Astrocyte of the spinal cord (primary cell): ENCODE measurements at regions not wholly inside any gene's neighbourhood (a gene's known extent, or its start where the extent isn't known, plus 50 kb on each side); places are given as distances from the start of the nearest gene placed in this dataset.

ENCODE experiments used
- DNase-seq: peaks from one replicate; pipeline ENCODE4 v3.0.0; 2011; ENCODE audit warnings: low read depth, low spot score
- H3K4me3 ChIP-seq: 2 replicates; pipeline ENCODE4 v1.5.1; 2011; ENCODE audit warnings: low read depth, mild to moderate bottlenecking, low read length, moderate library complexity
- in situ Hi-C: cut with HindIII; loops from 2 replicates; pipeline ENCODE4 v1.10.0; 2017; ENCODE audit warnings: low sequenced_read_pairs
- TF ChIP-seq, protein P1 (sequence below): IDR thresholded peaks from 2 replicates; pipeline ENCODE4 v1.5.1; 2012; ENCODE audit warnings: low read depth, mild to moderate bottlenecking, low read length, inconsistent platforms

GRCh38 chr10:4535521-4535920, 290.5 kb upstream of the AKR1E2 start:
- TF ChIP-seq, protein P1, sequence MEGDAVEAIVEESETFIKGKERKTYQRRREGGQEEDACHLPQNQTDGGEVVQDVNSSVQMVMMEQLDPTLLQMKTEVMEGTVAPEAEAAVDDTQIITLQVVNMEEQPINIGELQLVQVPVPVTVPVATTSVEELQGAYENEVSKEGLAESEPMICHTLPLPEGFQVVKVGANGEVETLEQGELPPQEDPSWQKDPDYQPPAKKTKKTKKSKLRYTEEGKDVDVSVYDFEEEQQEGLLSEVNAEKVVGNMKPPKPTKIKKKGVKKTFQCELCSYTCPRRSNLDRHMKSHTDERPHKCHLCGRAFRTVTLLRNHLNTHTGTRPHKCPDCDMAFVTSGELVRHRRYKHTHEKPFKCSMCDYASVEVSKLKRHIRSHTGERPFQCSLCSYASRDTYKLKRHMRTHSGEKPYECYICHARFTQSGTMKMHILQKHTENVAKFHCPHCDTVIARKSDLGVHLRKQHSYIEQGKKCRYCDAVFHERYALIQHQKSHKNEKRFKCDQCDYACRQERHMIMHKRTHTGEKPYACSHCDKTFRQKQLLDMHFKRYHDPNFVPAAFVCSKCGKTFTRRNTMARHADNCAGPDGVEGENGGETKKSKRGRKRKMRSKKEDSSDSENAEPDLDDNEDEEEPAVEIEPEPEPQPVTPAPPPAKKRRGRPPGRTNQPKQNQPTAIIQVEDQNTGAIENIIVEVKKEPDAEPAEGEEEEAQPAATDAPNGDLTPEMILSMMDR = no peak
- no peak for DNase-seq
- H3K4me3 ChIP-seq = no peak overlapping the region
- in situ Hi-C loops = no loop called here

DNA sequence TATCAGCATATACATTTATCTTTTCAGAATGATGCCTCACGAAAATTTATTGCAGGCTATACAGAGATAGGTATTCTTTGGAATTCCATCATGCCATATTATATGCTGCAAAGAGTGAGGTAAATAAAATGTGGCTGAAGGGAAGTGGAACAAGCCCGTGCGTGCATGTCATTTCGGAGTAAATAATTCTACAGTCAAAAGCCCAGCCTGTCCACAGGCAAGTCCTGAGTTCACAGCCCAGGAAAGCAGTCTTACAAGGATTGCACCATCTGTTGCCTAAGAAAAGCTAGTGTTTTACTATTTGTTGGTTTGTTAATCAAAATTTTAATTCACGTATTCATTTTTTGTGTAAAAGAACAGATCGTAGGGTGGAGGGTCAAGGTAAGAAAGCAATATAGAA, 292.4 kb upstream of the AKR1E2 start:
- TF ChIP-seq, protein P1 = no peak
- in situ Hi-C loops = no loop called here
- DNase-seq = no peak
- H3K4me3 ChIP-seq = no peak overlapping the region

GRCh38 chr10:4532976-4533375, 293.0 kb upstream of the AKR1E2 start:
- H3K4me3 ChIP-seq = no peak overlapping the region
- no peak for DNase-seq
- TF ChIP-seq, protein P1 = no peak
- in situ Hi-C loops = no loop called here

- DNase-seq = peak; percentile 50
- in situ Hi-C loops = no loop called here
Measured at GRCh38 chr10:4532467-4532866, 293.5 kb upstream of the AKR1E2 start.

GRCh38 chr10:4532011-4532410, 294.0 kb upstream of the AKR1E2 start:
- TF ChIP-seq, protein P1 = no peak
- no peak for DNase-seq
- in situ Hi-C loops = no loop called here
- no peak overlapping the region for H3K4me3 ChIP-seq

More at GRCh38 chr10:4532467-4532866, 293.5 kb upstream of the AKR1E2 start:
- TF ChIP-seq, protein P1 = no peak
- no peak overlapping the region for H3K4me3 ChIP-seq

- TF ChIP-seq, protein P1 = no peak
- in situ Hi-C loops = no loop called here
- no peak for DNase-seq
Measured at GRCh38 chr10:4529266-4529665, 296.7 kb upstream of the AKR1E2 start.

GRCh38 chr10:4527281-4527970, 298.6 kb upstream of the AKR1E2 start:
- in situ Hi-C loops = no loop called here
- no peak overlapping the region for H3K4me3 ChIP-seq
- TF ChIP-seq, protein P1 = no peak
- peak; percentile 58 for DNase-seq

More at GRCh38 chr10:4529266-4529665, 296.7 kb upstream of the AKR1E2 start:
- H3K4me3 ChIP-seq = no peak overlapping the region
